GM06990 (cell line): ENCODE measurements at regions not wholly inside any gene's neighbourhood (a gene's known extent, or its start where the extent isn't known, plus 50 kb on each side); places are given as distances from the start of the nearest gene placed in this dataset.

Experiments used
- DNase-seq: peaks from one replicate; pipeline ENCODE4 v3.0.0-alpha.2; 2011; ENCODE audit not compliant: insufficient read length; ENCODE audit errors: extremely low read depth
- H3K27me3 ChIP-seq: replicated peaks from 2 replicates; pipeline ENCODE4 v1.6.0; 2011; ENCODE audit warnings: low read length; ENCODE audit not compliant: control insufficient read depth, insufficient read depth
- H3K36me3 ChIP-seq: 2 replicates; pipeline ENCODE4 v1.5.1; 2011; ENCODE audit warnings: low read length; ENCODE audit not compliant: control insufficient read depth, insufficient read depth
- H3K4me3 ChIP-seq: replicated peaks from 2 replicates; pipeline ENCODE4 v1.5.1; 2011; ENCODE audit warnings: low read depth, mild to moderate bottlenecking, control low read depth, low read length
- TF ChIP-seq, protein P1 (sequence below): IDR thresholded peaks from 2 replicates; pipeline ENCODE4 v1.5.1; 2011; ENCODE audit warnings: low read length, control low read depth, mild to moderate bottlenecking, inconsistent platforms; ENCODE audit not compliant: insufficient read depth, poor library complexity, severe bottlenecking

- Histone ChIP-seq H3K27me3 (no peaks in the 10 kb centered on the region), H3K4me3 (no peak overlapping the region), H3K36me3 (no peaks in the 10 kb centered on the region)
- TF ChIP-seq, protein P1, sequence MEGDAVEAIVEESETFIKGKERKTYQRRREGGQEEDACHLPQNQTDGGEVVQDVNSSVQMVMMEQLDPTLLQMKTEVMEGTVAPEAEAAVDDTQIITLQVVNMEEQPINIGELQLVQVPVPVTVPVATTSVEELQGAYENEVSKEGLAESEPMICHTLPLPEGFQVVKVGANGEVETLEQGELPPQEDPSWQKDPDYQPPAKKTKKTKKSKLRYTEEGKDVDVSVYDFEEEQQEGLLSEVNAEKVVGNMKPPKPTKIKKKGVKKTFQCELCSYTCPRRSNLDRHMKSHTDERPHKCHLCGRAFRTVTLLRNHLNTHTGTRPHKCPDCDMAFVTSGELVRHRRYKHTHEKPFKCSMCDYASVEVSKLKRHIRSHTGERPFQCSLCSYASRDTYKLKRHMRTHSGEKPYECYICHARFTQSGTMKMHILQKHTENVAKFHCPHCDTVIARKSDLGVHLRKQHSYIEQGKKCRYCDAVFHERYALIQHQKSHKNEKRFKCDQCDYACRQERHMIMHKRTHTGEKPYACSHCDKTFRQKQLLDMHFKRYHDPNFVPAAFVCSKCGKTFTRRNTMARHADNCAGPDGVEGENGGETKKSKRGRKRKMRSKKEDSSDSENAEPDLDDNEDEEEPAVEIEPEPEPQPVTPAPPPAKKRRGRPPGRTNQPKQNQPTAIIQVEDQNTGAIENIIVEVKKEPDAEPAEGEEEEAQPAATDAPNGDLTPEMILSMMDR = no peak
- DNase-seq = no peak
These were observed 181.3 kb upstream of the THBS1 start for GRCh38 chr15:39399600-39399999.

DNA sequence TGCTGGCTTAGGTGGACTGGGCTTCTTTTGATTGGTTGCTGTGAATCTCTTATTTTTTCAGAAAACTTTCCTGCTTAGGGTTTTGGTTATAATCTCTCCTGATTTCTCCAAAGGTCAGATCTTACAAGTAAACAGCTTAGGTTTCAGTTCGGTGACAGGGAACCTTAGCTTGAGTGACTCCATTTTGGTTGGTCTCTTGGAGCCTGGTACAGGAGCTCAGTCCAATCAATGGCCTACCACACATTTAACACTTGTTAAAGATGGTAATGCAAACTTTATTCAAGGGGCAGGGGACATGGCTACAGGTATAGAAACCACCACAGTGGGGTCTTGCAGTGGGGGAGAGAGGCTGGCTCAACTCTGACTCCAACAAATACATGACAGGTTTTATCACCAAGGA is 180.9 kb upstream of the THBS1 start:
- Histone ChIP-seq H3K27me3 (no peaks in the 10 kb centered on the region), H3K4me3 (no peak overlapping the region), H3K36me3 (no peaks in the 10 kb centered on the region)
- no peak for DNase-seq
- TF ChIP-seq, protein P1 = no peak

DNA sequence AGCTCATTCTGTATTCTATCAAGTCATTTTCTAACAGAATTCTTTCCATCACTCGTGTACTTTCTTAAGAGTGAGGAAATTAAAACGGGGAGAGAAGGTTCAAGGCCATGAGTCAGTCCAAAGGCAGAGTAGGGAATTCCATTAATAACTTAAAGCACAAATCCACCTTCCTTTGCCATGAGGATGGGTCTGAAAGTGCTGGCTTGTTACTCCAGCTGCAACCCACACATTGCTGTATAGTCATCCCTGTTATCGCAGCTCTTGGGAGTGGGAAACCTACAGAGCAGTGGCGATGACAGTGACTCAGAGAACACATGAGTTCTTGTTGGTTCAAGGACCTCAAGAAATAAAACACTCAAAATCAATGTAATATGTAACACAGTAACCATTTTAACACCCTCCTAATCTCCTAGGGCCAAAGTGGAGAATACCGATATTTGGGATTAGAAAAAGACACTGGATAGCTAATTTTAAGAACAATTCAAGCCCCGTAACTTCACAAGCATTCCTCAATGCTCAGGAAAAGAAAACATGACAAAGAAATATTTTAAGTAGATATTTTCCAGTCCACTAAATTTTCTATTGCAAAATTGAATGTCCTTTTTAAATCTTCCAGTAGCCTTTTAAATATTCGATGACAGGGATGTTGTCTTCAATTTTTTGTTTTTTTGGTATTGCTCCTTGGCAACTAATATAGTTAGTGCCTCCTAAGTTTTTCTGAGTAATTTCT is 179.9 kb upstream of the THBS1 start:
- Histone ChIP-seq H3K27me3 (no peaks in the 10 kb centered on the region), H3K4me3 (no peak overlapping the region), H3K36me3 (no peaks in the 10 kb centered on the region)
- TF ChIP-seq, protein P1 = no peak
- no peak for DNase-seq

GRCh38 chr15:39403640-39404117 is 177.2 kb upstream of the THBS1 start:
- DNase-seq = no peak
- TF ChIP-seq, protein P1 = no peak
- Histone ChIP-seq H3K4me3 (no peak overlapping the region), H3K36me3 (no peaks in the 10 kb centered on the region), H3K27me3 (no peaks in the 10 kb centered on the region)

- H3K36me3 ChIP-seq = no peaks in the 10 kb centered on the region
- TF ChIP-seq, protein P1 = no peak
- H3K27me3 ChIP-seq = no peaks in the 10 kb centered on the region
- no peak for DNase-seq
- H3K4me3 ChIP-seq = no peak overlapping the region
These were observed 176.1 kb upstream of the THBS1 start for GRCh38 chr15:39404767-39405181.

- Histone ChIP-seq H3K4me3 (no peak overlapping the region), H3K27me3 (no peaks in the 10 kb centered on the region), H3K36me3 (no peaks in the 10 kb centered on the region)
- DNase-seq = no peak
- TF ChIP-seq, protein P1 = no peak
These were observed 174.4 kb upstream of the THBS1 start for GRCh38 chr15:39406485-39406884.
